Neuron (in vitro differentiated cells): ENCODE measurements at regions not wholly inside any gene's neighbourhood (a gene's known extent, or its start where the extent isn't known, plus 50 kb on each side); places are given as distances from the start of the nearest gene placed in this dataset.

Experiments
- H2AFZ ChIP-seq: one replicate; pipeline ENCODE4 v1.6.1; 2013; ENCODE audit warnings: low read depth, mild to moderate bottlenecking, inconsistent platforms, low read length, moderate library complexity
- H3K27me3 ChIP-seq: one replicate; pipeline ENCODE4 v1.6.1; 2013; ENCODE audit warnings: low read length; ENCODE audit not compliant: insufficient read depth
- H3K36me3 ChIP-seq: one replicate; pipeline ENCODE4 v1.6.1; 2013; ENCODE audit warnings: low read length; ENCODE audit not compliant: insufficient read depth
- H3K4me1 ChIP-seq: one replicate; pipeline ENCODE4 v1.6.1; 2013; ENCODE audit warnings: low read length; ENCODE audit not compliant: insufficient read depth
- H3K4me3 ChIP-seq: 2 replicates; pipeline ENCODE4 v1.5.1; 2013; ENCODE audit warnings: mild to moderate bottlenecking, low read length, moderate library complexity
- H3K9me3 ChIP-seq: one replicate; pipeline ENCODE4 v1.6.1; 2013; ENCODE audit warnings: low read length

DNA sequence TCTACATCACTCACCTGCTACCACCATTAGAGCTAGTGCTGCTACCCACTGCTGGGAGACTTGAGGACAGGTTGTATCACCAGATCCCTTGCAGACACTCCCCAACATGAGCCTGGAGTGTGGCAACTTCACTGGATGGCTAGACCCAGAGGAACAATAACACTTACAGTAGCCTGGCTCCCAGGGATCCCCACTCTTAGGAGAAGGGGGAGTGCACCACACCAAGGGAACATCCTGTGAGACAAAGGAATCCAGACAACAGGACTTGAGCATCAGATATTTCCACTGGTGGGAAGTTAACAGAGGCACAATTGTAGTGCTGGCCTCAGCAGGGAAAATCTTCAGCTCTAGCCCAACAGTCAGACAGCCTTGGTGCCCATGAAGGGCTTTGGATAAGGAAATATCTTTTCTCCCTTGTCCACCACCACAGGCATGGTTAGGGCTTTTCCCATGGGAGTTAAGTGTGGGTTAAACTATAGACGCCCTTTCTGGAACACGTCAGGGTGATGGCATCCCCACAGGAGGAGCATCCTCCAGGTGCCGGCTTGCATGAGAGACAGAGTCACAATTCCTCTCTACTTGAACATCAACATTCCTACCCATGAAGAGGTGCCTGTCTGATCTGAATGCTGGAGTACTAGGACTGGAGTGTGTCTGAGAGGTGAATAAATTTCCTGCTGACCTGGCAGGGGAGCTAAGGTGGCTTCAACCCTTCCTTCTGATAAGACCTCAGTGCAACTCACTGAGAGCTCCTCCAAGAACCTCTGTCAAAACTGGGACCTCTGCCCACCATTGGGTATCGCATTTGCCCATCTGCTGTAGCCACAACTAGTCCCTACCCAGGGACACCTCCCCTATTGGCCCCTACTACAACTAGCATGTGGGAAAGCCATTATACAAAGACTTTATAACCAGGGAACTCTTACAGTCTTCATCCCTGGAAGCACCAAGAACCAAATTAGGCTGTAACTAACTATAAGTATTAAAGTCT, 55.4 kb upstream of the SIRPG start:
- H3K9me3 ChIP-seq = no peaks in the 10 kb centered on the region
- no peaks in the 10 kb centered on the region for H3K4me1 ChIP-seq
- H3K36me3 ChIP-seq = no peaks in the 10 kb centered on the region
- no peak overlapping the region for H3K4me3 ChIP-seq
- no peak overlapping the region for H2AFZ ChIP-seq
- peaks cover 2% of the 10 kb centered on the region for H3K27me3 ChIP-seq

DNA sequence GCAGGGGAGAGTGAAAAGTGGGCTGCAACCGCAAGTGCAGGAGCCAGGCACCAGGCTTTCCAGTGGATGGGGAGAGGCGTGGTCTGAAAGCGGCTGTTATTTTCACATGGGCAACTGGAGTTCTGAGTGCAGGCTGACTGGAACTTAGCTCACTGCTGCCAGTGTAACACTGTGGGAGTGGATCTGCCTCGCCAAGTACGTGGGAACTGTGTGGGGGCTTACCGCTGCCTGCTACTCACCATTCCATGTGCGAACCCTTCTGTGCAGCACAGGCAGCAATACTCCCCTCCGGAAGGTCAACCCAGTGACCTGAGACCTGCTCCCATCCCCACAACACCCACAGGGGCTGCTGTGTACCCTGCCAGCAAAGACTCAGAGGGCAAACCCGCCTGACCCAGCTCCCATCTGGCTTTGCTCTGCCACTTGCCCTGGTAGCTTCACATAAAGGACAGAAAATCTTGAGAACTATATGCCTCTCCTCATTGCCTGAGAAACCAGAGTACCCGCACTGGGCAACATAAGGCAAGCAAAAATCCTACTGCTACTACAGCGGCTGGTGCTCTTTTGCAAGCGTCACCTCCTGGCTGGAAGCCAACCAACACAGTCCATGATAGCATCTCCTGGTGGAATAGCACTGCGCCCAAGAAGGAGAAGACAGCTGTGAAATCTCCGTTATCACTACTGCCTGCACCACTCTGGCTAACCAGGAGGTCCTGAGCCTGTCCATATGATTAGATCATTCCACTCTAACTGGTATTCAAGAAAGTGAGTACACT, 54.4 kb upstream of the SIRPG start:
- H2AFZ ChIP-seq = no peak overlapping the region
- peaks cover 2% of the 10 kb centered on the region for H3K27me3 ChIP-seq
- no peaks in the 10 kb centered on the region for H3K36me3 ChIP-seq
- no peak overlapping the region for H3K4me3 ChIP-seq
- H3K9me3 ChIP-seq = no peaks in the 10 kb centered on the region
- H3K4me1 ChIP-seq = no peaks in the 10 kb centered on the region

DNA sequence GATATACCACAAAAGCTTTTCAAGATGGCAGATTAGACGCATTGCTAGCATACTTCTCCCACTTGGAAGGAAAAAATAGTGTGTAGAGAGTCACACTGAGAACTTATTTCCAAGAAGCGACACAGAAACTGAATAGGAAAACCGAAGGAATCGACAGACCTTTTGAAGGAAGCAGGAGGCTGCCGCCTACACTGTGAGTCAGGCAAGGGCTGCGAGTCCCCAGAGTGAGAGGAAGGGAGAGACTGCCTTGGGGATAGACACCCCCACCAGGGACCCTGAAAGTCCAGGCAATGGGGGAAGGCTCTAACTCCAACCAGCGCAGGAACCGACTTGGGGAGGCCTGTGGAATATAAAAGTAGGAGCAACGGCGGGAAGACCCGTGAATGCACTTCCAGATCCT, 53.7 kb upstream of the SIRPG start:
- Histone ChIP-seq H3K27me3 (peaks cover 2% of the 10 kb centered on the region), H2AFZ (no peak overlapping the region), H3K36me3 (no peaks in the 10 kb centered on the region), H3K9me3 (no peaks in the 10 kb centered on the region), H3K4me1 (no peaks in the 10 kb centered on the region), H3K4me3 (no peak overlapping the region)

DNA sequence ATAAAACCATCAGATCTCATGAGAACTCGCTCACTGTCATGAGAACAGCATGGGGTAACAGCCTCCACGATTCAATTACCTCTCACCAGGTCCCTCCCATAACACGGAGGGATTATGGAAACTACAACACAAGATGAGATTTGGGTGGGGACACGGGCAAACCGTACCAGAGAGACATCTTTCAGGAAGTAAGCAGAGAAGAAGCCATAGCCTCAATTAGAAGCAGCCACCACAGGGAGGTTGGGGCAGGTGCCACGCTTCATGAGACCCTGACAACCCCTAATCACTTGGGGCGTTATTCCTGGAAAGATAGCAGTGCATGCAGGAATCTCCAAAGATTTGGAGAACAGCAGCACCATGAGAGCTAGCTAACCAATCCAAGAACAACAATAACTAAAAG, 52.9 kb upstream of the SIRPG start:
- Histone ChIP-seq H2AFZ (no peak overlapping the region), H3K4me1 (no peaks in the 10 kb centered on the region), H3K36me3 (no peaks in the 10 kb centered on the region), H3K27me3 (peaks cover 2% of the 10 kb centered on the region), H3K4me3 (no peak overlapping the region), H3K9me3 (no peaks in the 10 kb centered on the region)

DNA sequence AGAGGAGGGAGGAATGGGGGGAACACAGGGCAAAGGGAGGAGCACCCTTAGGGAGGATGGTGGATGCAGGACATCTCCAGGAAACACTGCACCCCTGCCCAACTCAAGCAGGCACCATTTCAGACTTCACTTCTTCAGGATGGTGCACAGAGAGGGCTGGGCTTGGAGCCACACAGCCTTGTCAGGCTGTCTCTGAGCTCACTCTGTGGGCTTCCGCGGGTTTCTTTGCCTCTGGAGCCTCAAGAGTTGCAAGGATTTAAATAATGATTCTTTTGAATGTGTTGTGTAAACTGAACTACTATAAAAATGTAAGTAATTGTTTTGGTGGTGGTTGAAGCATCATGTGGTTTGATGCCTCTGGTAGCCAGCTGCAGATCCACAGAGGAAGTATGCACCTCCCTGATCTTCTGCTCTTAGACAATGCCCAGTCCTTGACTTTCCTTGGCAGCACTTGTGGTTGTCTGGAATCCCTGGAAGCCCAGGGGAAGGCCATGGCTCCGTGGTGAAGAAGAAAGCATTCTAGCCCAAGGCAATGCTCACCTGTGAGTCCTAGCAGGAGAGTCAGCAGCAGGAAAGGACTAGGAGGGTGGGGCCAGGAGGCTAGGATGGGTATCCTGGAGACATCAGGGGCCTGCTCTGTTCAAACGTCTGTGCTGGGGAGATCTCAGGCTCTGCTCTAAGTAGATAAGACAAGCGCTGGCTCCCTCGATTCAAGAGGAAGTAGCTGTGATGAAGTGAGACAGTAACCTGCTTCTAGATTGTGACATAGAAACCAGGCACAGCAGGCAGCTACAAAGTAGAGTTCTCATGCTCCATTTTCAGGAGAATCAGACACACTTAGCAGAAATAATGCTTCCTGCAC, 50.2 kb upstream of the SIRPG start:
- H2AFZ ChIP-seq = no peak overlapping the region
- H3K36me3 ChIP-seq = no peaks in the 10 kb centered on the region
- H3K4me1 ChIP-seq = no peaks in the 10 kb centered on the region
- peaks cover 2% of the 10 kb centered on the region for H3K27me3 ChIP-seq
- no peaks in the 10 kb centered on the region for H3K9me3 ChIP-seq
- H3K4me3 ChIP-seq = no peak overlapping the region
